Gastroesophageal sphincter (tissue), 4 donors: ENCODE measurements at regions not wholly inside any gene's neighbourhood (a gene's known extent, or its start where the extent isn't known, plus 50 kb on each side); places are given as distances from the start of the nearest gene placed in this dataset.

Experiments used
- ATAC-seq: fragments of 150-250 bp; one replicate; pipeline ENCODE4 v1.9.1; 2016; ENCODE audit warnings: mild to moderate bottlenecking, moderate library complexity
- H3K27ac ChIP-seq, 4 donors: fragments of 200-600 bp; sonication (generic) in 3 of 4; 1 replicate in 3 of 4; 2 replicates in 1 of 4; pipeline ENCODE4 v1.5.1; 2016 to 2019
- H3K27me3 ChIP-seq: fragments of 200-600 bp; sonication (generic); one replicate; pipeline ENCODE4 v1.5.1; 2019
- H3K36me3 ChIP-seq, 2 donors: fragments of 200-600 bp; sonication (generic); one replicate each; pipeline ENCODE4 v1.5.1; 2019; ENCODE audit warnings: control low read depth in 1 of 2
- H3K4me1 ChIP-seq, 3 donors: fragments of 200-600 bp; sonication (generic); 1 replicate in 2 of 3; 2 replicates in 1 of 3; pipeline ENCODE4 v1.5.1; 2016 to 2019; ENCODE audit warnings: control low read depth in 2 of 3
- H3K4me3 ChIP-seq, 2 donors: fragments of 200-600 bp; sonication (generic); one replicate each; pipeline ENCODE4 v1.5.1; 2019; ENCODE audit warnings: mild to moderate bottlenecking in 1 of 2, moderate library complexity in 1 of 2
- H3K9me3 ChIP-seq, 3 donors: fragments of 200-600 bp; sonication (generic); one replicate each; pipeline ENCODE4 v1.5.1; 2017 to 2019; ENCODE audit warnings: control low read depth in 2 of 3
- CTCF ChIP-seq, 4 experiments: fragments of 200-600 bp in 2 of 4; fragments of 450-650 bp in 2 of 4; sonication (generic) in 1 of 4; IDR thresholded peaks; one replicate each; pipeline ENCODE4 v1.5.1; 2017 to 2019; ENCODE audit warnings: antibody characterized with exemption in 4 of 4, mild to moderate bottlenecking in 2 of 4, moderate library complexity in 2 of 4
- EP300 ChIP-seq: sonication (generic); formaldehyde crosslinking; IDR thresholded peaks from one replicate; pipeline ENCODE4 v1.6.1; 2017; ENCODE audit warnings: antibody characterized with exemption, mild to moderate bottlenecking
- POLR2A ChIP-seq, 2 donors: fragments of 450-650 bp; IDR thresholded peaks; one replicate each; pipeline ENCODE4 v1.6.1; 2017; ENCODE audit warnings: antibody characterized with exemption in 2 of 2, mild to moderate bottlenecking in 2 of 2, moderate library complexity in 1 of 2
- POLR2AphosphoS5 ChIP-seq: sonication (generic); formaldehyde crosslinking; IDR thresholded peaks from one replicate; pipeline ENCODE4 v1.6.1; 2017; ENCODE audit warnings: antibody characterized with exemption
- WGBS, 2 donors: methylation state at CpG; one replicate each; pipeline ENCODE4 v1.1.5; 2018; ENCODE audit warnings: low coverage in 1 of 2; 5-methylcytosine and 5-hydroxymethylcytosine counted together

- no peaks in the 10 kb centered on the region for H3K27me3 ChIP-seq
- H3K27ac ChIP-seq, result no peak overlapping the region
- H3K9me3 ChIP-seq, result no peaks in the 10 kb centered on the region
- no peak for TF ChIP-seq POLR2AphosphoS5
- no peak for TF ChIP-seq EP300
- TF ChIP-seq POLR2A (IDR thresholded peaks at IDR 0.05), result no peak
- TF ChIP-seq CTCF (IDR thresholded peaks at IDR 0.05), result no peak
- H3K36me3 ChIP-seq, result no peaks in the 10 kb centered on the region
- no peak overlapping the region for H3K4me3 ChIP-seq
- no peak for ATAC-seq
- H3K4me1 ChIP-seq, result peaks cover 0 to 55% (median 3%) of the 10 kb centered on the region in 3 donors
- 89 to 94% methylated on average over 3 of the region's 3 CpGs for WGBS, 2 donors
Measured at GRCh38 chr13:40343550-40344269, 322.7 kb downstream of the FOXO1 start.

GRCh38 chr13:40344270-40345148 is 321.9 kb downstream of the FOXO1 start:
- Histone ChIP-seq H3K4me3 (no peak overlapping the region), H3K36me3 (no peaks in the 10 kb centered on the region), H3K27me3 (no peaks in the 10 kb centered on the region), H3K27ac (peak overlapping the region in 1 of 4 donors; percentile 24), H3K9me3 (no peaks in the 10 kb centered on the region), H3K4me1 (peaks cover 0 to 60% (median 3%) of the 10 kb centered on the region in 3 donors)
- TF ChIP-seq CTCF (IDR thresholded peaks at IDR 0.05), result no peak
- no peak for TF ChIP-seq POLR2A (IDR thresholded peaks at IDR 0.05)
- no peak for TF ChIP-seq POLR2AphosphoS5
- TF ChIP-seq EP300, result no peak
- WGBS, 2 donors, result 53 to 66% methylated on average over 9 to 10 of the region's 11 CpGs
- ATAC-seq, result no peak

GRCh38 chr13:40345149-40345514 is 321.3 kb downstream of the FOXO1 start:
- 93% methylated on average over 2 of the region's 2 CpGs; no CpG with 5 or more reads in 1 of the 2 donors for WGBS, 2 donors
- no peaks in the 10 kb centered on the region for H3K9me3 ChIP-seq
- H3K27ac ChIP-seq, result peak overlapping the region in 3 of 4 donors; percentile 19 to 28 (median 24)
- H3K4me3 ChIP-seq, result no peak overlapping the region
- ATAC-seq, result no peak
- no peaks in the 10 kb centered on the region for H3K27me3 ChIP-seq
- H3K36me3 ChIP-seq, result no peaks in the 10 kb centered on the region
- TF ChIP-seq POLR2AphosphoS5 (no peak), CTCF (IDR thresholded peaks at IDR 0.05) (no peak), POLR2A (IDR thresholded peaks at IDR 0.05) (no peak), EP300 (no peak)
- H3K4me1 ChIP-seq, result peaks cover 0 to 66% (median 3%) of the 10 kb centered on the region in 3 donors

GRCh38 chr13:40345654-40346372 is 320.6 kb downstream of the FOXO1 start:
- TF ChIP-seq CTCF (IDR thresholded peaks at IDR 0.05) (no peak), EP300 (no peak), POLR2A (IDR thresholded peaks at IDR 0.05) (no peak), POLR2AphosphoS5 (no peak)
- Histone ChIP-seq H3K27me3 (no peaks in the 10 kb centered on the region), H3K4me3 (no peak overlapping the region), H3K27ac (peak overlapping the region in 3 of 4 donors; percentile 19 to 28 (median 24)), H3K36me3 (no peaks in the 10 kb centered on the region), H3K4me1 (peaks cover 0 to 67% (median 0%) of the 10 kb centered on the region in 3 donors), H3K9me3 (no peaks in the 10 kb centered on the region)
- ATAC-seq, result no peak
- 72 to 100% methylated on average over 2 to 11 of the region's 12 CpGs for WGBS, 2 donors
